GM21786 (cell line): ENCODE measurements at regions not wholly inside any gene's neighbourhood (a gene's known extent, or its start where the extent isn't known, plus 50 kb on each side); places are given as distances from the start of the nearest gene placed in this dataset.
A peak's percentile ranks its signal among the peaks of the same experiment; 100 is the strongest.
"Not testable (repeated sequence)": the region's sequence is repeated elsewhere in the genome, so short reads cannot be mapped to it uniquely, and the experiment has no call there.

Experiments used
- ATAC-seq: cut with Tn5 transposase; IDR thresholded peaks from one replicate; pipeline ENCODE4 v1.9.1; 2021; ENCODE audit not compliant: unreplicated experiment

DNA sequence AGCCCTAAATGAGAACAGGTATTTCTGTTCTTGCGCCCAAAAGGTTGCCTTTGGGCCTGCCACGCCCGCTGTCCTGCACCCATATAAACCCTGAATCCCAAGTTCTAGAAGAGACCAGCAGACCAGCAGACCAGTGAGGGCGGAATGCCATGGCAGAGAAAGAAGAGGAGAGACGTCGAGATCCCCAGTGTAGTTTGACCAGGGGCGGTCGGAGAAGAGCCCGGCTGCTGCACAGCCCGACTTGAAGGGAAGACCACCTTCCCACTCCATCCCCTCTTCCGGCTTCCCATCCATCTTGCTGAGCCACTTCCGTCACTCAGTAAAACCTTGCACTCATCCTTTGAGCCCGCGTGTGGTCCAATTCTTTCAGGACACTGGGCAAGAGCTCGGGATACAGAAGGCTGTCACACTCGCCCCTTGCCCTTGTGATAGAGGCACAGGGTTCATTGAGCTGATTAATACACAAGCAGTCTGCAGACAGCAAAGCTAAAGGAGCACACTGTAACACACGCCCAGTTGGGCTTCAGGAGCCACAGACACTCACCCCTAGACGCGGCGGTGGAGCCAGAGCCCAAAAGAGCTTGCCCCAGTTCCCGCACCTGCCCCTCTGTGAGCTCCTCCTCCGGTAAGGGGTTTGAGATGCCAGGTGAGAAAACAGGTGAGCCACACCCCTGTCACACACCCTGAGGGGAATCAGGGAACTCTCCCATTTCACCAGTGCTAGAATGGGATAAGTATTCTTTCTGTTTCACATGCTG, 230.8 kb downstream of the PCDH10 start:
- ATAC-seq: no peak

DNA sequence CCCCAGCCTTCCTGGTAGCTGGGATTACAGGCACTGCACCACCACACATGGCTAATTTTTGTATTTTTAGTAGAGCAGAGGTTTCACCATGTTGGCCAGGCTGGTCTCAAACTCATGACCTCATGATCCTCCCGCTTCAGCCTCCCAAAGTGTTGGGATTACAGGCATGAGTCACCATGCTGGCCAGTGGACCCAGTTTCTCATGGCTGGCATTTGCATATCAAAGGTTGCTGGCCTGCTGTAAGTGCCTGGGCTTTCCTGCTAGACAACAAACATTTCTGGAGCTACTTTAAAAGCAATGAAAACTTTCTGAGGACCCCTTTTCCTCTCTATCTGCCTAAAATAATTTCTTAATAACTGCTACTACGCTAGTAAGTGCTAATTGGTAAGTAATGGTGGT, 228.2 kb downstream of the PCDH10 start:
- ATAC-seq: no peak

DNA sequence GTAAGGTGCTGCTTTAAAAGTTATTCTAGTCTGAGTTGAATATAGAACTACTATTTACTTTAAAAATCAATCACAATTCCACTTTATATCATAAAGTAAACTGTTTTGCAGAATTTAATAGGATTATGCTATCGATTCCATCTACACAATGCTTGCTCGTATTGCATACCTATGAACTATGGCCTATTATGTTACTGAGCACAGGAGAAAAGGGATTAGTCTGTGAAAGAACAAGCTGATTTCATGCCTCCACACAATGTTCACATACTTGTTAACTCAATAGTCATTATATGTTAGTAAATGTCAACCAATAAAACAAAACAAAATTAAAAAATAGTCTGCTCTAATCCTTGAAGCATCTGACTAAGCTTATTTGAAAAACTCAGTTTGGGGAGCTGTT, 223.6 kb downstream of the PCDH10 start:
- ATAC-seq: no peak

DNA sequence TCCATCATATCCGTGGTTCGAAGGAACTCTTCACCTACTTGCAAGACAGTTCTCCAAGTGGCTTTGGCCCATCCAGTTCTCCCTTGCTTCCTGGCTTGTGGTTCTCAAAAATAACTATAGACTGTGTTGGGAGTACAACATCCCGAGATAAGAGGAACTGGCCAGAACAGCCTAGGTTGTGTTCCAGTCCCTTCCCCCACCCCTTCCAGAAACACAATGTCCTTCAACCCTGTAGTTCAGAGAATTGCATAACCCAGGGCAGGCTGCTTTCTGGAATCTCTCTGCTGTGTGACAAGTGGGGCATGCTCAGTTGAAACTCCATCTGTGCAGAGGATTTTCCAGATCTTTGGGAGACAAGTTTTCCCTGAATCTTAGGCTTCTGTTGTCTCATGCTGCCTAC, 206.5 kb downstream of the PCDH10 start:
- ATAC-seq: no peak

DNA sequence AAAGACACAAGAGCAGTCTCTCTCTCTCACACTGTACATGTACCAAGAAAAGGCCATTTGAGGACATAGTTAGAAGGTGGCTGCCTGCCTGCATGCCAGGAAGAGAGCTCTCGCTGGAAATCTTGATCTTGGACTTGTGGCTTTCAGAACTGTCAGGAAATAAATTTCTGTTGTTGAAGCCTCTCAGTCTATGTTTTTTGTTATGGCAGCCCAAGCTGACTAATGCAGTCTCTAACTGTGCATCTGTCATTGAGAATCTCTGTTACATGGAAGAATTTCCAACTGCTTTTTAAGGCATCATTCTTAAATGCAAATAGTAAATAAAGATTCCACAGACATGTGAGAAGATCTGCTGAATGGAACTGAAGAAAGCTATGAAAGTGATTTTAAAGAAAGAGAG, 198.3 kb downstream of the PCDH10 start:
- ATAC-seq: no peak

DNA sequence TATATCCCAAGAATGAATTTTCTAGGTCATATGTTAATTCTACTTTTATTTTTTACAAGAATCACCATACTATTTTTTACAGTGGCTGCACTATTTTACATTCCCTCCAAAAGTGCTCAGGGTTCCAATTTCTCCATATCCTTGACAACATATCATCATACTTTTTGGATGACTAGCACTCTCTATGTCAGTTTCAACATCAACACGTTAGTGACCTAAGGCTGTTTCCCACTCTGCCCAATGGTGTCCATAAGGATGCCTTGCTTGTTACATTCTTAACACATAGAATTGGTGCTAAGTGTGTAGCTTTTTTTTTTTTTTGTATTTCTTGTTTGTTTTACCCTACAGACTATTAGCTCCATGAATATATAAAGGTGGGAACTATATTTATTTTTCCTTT, 175.4 kb downstream of the PCDH10 start:
- no peak for ATAC-seq

DNA sequence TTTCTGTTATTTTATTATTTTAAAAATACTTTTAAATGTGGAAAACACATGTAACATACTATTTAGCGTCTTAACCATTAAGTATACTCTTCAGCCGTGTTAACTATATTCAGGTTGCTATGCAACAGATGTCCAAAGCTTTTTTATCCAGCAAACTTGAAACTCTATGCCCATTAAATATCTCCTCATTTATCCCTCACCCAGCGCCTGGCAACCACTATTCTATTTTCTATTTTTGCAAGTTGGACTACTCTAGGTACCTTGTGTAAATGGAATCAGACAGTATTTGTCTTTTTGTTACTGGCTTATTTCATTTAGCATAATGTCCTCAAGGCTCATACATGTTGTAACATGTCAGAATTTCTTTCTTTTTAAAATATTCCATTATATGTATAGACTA, 174.6 kb downstream of the PCDH10 start:
- ATAC-seq: no peak

DNA sequence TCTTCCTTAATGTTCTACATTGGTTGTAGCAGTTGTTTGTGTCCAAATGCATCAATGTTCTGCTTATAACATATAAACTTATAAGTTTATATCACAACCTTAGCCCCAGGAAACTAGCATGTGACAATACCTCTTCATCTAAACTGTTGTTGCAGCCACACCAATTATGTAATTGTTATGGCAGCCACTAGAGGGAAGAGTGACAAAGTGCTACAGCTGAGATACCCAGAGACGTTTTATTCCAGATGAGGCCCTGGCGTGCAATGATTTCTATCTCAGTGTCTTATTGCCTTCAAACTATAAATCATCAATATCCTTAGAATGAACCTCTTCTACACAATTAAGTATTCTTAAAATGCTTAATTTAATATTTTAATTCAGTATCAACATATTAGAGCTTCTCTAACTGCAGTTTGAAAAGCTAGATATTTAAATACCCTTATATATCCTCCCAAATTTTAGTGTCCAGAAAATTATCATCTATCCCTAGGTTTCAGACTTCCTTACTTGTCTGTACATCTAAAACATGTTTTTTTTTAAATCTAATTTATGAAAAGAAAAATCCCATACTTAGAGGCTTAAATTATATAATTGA, 171.6 kb downstream of the PCDH10 start:
- ATAC-seq: peak; percentile 94

DNA sequence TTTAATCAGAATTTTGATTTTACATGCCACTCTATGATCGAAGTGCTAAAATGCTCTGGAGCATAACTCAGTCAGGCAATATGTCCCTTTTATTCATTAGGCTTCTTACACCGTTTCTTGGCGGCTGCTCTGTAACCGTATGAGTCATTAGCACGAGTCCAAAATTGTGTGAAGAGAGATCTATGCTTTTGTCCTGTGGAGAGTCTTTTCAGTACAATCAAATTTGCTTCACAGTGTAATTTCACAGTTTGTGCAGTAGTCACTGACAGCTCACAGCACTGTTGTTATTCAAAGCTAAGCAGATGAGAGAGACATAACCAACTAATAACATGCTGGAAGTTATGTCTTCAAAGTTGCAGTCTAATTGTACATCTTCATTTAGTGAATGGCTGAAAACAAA, 167.8 kb downstream of the PCDH10 start:
- no peak for ATAC-seq

DNA sequence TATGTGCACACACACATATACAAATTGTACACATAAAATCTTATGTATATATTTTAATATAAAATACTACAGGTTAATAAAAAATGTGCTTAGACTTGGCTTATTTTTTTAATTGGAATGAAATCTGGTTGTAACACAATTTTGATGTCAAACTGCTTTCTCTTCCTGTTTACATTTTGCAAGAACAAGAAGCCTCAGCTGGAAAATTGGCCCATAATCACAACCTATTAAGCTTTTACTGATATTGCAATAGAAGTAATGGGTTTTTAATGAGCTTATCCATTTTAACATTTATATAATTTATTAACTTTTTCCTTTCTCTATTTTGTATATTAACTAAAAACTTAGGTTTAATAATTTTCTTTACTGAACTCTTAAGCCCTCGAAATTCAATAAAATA, 165.9 kb downstream of the PCDH10 start:
- no peak for ATAC-seq

DNA sequence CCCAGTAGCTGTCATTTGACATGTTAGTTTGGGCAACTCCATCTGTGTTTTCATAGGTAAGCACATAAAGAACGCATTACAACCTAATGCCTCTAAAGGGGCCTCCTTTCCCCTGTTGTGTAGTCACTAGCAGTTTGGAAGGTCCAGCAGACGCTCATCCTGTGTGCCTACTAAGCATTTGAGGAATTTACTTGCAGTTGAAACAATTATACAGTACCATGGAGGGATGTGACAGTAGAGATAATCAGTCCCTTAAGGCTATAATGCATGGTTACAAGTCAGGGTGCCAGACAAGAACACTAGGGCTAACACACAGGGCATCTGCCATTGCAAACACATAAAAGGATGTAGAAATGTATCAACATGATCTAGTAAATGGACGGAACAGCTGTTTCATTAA, 138.3 kb downstream of the PCDH10 start:
- no peak for ATAC-seq

DNA sequence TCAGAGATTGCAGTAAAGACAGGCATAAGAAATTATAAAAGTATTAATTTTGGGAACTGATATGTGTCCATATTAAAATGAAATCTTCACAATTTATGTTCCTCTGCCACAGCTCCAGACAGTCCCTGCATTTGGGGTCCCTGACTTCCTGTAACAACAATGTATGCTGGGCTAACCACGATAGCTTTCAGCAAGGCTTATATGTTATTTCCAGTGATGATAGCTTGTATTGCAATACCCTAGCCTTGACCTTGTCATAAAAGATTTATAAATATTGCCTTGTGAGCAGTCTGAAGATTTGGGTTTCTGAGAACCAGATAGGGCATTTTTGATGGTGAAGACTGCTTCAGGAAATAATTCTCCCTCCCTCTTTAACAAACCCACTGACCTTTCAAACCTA, 129.5 kb downstream of the PCDH10 start:
- ATAC-seq: no peak

DNA sequence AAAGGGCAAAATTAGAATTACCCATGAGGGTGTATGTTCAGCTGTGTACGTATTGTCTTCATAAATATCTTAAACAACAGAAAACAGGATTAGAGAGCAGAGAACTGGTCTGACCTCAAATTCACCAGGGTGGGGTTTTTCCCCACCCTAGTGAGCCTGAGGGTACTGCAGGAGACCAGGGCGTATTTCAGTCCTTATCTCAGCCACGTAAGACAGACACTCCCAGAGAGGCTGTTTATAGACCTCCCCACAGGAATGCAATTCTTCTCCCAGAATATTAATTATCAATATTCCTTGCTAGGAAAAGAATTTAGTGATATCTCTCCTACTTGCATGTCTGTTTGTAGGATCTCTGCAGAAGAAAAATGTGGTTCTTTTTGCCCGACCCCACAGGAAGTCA, 128.8 kb downstream of the PCDH10 start:
- ATAC-seq: not testable (repeated sequence)

DNA sequence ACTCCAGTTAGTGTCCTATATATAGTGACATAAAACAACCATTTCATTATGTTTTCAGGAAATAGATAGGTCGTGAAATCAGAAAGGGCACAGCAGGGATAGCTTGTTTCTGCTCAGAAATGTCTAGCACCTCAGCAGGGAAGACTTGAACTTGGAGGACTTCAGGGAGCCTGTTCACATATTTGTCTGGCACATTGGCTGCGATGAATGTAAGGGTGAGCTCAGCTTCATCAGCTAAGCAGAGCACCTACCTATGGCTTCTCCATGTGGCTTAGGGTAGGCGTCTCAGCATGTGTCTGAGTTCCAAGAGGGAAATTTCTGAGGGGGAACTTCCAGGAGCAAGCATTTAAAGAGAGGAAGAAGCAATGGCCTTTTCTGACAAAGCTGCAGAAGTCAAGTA, 126.2 kb downstream of the PCDH10 start:
- ATAC-seq: no peak

DNA sequence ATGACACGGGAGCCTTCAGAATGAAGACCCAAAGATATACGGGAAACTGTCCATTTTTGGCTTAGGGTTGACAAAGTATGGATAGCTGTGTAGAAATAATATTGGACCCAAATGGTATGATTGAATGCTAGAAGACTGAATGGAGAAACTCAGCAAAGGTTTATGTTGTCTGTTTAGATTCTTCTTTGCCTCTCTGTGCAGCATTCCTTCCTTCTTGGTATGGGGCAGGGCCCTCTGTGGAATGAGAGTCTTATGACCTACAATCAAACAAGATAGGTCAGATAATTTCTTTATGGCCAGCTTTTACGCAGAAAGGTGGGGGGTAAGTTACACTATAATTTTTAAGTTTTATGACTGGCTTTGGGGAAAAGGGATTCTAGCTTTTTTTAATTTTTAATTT, 124.3 kb downstream of the PCDH10 start:
- no peak for ATAC-seq

DNA sequence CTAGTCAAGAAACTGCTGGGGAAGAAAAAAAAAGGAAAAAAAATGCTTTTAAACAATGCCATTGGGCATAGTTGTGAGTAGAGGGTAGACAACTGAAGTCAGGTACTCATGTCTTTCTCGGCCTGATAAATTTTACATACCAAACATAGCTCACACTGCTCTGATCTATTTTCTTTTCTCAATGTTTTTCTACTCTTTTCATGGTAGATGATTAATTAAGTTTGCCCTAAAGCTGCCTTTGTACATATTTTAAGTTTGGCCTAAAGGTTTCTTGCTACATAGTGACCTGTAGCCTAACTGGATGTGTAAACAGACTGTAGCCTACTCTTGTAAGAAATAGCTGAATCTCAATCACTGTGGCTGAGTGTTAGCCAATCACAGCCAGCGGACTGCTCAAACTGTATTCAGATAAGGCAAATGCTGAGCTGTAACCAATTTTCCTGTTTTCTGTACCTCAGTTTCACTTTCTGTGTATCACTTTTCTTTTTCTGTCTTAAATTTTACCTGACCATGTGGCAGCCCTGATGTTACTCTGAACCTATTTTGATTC, 121.0 kb downstream of the PCDH10 start:
- peak; percentile 84 for ATAC-seq

DNA sequence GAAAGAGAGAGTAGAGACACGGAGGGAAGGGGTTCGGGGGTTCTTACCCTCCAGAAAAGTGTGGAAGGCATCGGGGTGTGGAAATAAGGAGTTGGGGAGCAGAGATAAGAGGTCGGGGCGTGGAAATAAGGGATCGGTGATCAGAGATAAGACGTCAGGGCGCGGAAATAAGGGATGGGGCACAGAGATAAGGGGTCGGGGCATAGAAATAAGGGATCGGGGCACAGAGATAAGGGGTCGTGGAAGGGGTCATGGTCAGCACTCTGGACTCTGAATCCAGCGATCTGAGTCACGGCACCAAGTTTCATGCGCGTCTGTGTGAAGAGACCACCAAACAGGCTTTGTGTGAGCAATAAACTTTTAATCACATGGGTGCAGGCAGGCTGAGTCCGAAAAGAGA, 119.1 kb downstream of the PCDH10 start:
- no peak for ATAC-seq

DNA sequence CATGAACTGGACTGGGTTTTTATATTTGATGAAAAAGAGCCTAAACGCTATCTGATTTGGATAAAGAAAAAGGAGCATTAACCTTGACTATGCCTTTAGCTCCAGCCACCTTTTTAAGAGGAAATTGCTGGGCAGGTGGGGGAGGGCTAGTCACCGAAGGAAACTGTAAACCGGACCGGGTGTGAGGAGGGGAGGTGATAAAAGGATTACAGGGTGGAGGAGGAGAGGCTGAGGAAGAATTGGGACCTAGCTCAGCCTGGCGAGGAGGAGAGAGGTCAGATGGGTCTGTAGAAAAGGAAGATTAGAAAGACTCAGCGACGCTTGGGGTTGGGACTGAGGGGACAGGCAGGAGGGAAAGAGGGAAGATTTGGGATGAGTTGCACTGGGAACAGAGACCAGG, 118.4 kb downstream of the PCDH10 start:
- not testable (repeated sequence) for ATAC-seq

DNA sequence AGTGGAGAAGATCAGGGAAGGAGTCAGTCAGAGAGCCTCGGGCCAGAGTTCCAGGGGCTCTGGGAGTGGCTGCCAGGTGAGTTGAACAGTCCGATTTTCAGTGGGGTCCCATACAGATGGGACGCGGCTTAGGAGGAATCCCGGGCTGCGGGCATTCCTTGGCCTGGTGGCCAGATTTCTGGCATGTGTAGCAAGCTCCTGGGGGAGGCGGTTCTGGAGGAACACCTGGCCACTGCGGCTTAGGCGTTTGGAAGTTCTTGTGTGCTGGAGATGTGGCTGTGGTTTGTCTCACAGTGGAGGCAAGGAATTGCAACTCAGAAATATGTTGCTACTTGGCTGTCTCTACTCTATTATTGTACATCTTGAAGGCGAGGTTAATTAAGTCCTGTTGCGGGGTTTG, 117.9 kb downstream of the PCDH10 start:
- not testable (repeated sequence) for ATAC-seq

DNA sequence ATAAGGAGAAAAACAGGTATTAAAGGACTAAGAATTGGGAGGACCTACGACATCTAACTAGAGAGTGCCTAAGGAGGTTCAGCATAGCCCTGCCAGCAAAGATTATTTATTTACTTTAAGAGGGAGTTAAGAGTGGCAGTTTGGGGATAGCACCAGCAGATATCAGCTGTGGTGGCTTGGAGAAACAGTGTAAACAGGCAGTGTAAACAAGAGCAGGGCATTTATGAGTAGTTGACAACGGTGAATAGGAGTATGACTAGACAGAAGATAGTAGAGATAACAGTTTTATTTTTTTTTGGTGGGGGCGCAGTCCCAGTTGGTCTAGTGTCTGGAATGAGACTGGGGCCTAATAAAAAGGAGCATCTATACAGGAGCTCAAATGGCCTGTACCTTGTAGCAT, 115.2 kb downstream of the PCDH10 start:
- not testable (repeated sequence) for ATAC-seq

DNA sequence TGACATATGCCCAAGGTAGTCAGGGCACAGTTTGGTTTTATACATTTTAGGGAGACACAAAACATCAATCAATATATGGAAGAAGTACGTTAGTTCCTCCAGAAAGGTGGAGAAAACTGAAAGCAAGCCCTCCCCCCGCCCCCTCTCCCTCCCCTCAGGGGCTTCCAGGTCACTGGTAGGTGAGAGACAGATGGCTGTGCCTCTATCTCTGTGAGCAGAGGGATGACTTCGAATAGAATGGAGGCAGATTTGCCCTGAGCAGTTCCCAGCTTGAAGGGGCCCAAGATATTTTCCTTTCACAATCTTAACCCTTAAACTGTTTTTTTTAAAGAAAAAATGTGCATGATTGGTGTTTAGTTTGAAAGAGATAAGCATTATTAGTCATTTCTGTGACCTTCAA, 114.0 kb downstream of the PCDH10 start:
- no peak for ATAC-seq

DNA sequence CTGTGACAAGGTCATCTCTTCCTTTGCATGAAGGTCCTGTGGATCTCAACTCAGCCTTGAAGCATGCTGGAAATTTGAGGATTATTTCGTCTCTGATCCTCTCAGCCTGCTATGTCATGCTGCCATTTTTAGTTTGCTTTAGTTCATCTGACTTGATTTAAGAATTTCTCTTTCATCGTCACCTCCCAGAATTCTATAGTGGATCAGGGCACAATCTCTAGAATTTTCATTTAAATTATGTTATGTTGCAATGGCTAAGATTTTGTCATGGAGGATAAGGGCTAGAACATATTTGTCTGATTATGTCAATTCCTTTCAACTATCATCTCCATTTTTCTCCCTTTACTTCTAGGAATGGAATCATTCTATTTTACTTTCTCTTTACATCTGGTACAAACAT, 98.8 kb downstream of the PCDH10 start:
- ATAC-seq: no peak

DNA sequence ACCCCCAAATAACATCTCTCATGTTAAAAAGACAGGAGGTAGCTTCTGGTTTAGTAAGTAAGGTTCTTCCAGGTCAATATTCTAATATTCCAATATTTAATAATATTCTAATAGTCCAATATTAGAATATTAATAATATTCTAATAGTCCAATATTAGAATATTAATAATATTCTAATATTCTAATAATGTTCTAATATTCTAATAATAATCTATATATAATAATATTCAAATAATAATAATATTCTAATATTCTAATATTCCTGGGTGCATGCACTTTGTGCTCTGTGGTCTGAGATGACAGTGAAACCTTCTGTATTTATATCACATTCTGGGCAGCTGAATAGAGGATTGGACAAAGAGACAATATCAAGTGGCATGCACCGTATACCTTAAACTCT, 96.1 kb downstream of the PCDH10 start:
- no peak for ATAC-seq
